WERI-Rb-1 (cell line): ENCODE measurements at regions not wholly inside any gene's neighbourhood (a gene's known extent, or its start where the extent isn't known, plus 50 kb on each side); places are given as distances from the start of the nearest gene placed in this dataset.

Experiments
- DNase-seq: peaks from one replicate; pipeline ENCODE4 v3.0.0-alpha.2; 2020
- H3K27ac ChIP-seq: fragments of 250-450 bp; sonication (Bioruptor Pico); 2 replicates; pipeline ENCODE4 v1.5.1; 2020; ENCODE audit warnings: mild to moderate bottlenecking, moderate library complexity
- H3K27me3 ChIP-seq: fragments of 250-450 bp; sonication (Bioruptor Pico); 2 replicates; pipeline ENCODE4 v1.5.1; 2021; ENCODE audit warnings: mild to moderate bottlenecking, low read depth, moderate library complexity; ENCODE audit not compliant: insufficient read depth, severe bottlenecking
- H3K36me3 ChIP-seq: fragments of 250-450 bp; sonication (Bioruptor Pico); 2 replicates; pipeline ENCODE4 v1.5.1; 2020; ENCODE audit warnings: mild to moderate bottlenecking, moderate library complexity
- H3K4me3 ChIP-seq: 2 replicates; pipeline ENCODE4 v1.5.1; 2011; ENCODE audit warnings: low read depth, mild to moderate bottlenecking, control low read depth, low read length
- H3K9me3 ChIP-seq: fragments of 250-450 bp; sonication (Bioruptor Pico); 2 replicates; pipeline ENCODE4 v1.5.1; 2021; ENCODE audit warnings: mild to moderate bottlenecking, moderate library complexity; ENCODE audit not compliant: severe bottlenecking
- TF ChIP-seq, protein P1 (sequence below): IDR thresholded peaks from 2 replicates; pipeline ENCODE4 v1.5.1; 2011; ENCODE audit warnings: low read depth, mild to moderate bottlenecking, control low read depth, inconsistent platforms, low read length

DNA sequence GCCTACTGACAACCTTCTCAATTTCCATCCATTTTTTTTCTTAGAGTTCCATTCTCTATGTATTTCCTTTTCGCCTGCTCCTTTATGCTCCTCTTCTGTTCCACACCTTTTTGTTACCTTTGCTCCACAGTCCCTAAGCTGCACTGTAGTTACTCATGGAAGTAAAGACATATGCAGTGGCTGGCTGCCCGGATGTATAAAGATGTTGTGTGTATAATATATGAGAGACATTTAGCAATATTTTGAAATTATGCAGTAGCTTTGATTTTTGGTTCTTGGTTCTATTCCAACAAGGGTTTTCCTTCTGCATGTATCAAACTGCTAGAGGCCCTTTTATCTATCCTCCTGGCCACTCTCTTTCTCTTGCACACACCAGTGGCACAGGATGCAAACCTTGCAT is 234.9 kb downstream of the DOK5 start:
- Histone ChIP-seq H3K27me3 (peaks cover 34% of the 10 kb centered on the region), H3K36me3 (no peaks in the 10 kb centered on the region), H3K9me3 (no peaks in the 10 kb centered on the region), H3K27ac (no peak overlapping the region), H3K4me3 (no peak overlapping the region)
- DNase-seq, result no peak
- TF ChIP-seq, protein P1, sequence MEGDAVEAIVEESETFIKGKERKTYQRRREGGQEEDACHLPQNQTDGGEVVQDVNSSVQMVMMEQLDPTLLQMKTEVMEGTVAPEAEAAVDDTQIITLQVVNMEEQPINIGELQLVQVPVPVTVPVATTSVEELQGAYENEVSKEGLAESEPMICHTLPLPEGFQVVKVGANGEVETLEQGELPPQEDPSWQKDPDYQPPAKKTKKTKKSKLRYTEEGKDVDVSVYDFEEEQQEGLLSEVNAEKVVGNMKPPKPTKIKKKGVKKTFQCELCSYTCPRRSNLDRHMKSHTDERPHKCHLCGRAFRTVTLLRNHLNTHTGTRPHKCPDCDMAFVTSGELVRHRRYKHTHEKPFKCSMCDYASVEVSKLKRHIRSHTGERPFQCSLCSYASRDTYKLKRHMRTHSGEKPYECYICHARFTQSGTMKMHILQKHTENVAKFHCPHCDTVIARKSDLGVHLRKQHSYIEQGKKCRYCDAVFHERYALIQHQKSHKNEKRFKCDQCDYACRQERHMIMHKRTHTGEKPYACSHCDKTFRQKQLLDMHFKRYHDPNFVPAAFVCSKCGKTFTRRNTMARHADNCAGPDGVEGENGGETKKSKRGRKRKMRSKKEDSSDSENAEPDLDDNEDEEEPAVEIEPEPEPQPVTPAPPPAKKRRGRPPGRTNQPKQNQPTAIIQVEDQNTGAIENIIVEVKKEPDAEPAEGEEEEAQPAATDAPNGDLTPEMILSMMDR, result no peak

DNA sequence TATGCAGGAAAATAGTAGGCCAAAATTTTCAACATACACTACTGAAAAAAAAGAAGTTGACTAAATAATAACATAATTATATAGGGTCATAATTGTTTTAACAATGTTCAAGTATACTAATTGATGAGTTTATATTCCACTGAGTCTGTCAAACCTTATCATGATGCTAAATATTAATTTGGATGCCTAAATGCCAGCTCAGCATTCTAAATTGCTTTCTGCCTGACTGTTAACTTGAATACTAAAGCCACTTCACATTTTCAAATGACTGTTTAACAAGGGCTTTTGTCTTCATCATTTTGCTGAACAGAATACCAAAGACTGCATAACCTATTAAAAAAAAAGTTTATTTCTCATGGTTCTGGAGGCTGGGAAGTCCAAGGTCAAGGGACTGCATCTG is 232.8 kb downstream of the DOK5 start:
- Histone ChIP-seq H3K27ac (no peak overlapping the region), H3K36me3 (no peaks in the 10 kb centered on the region), H3K4me3 (no peak overlapping the region), H3K27me3 (peaks cover 41% of the 10 kb centered on the region), H3K9me3 (no peaks in the 10 kb centered on the region)
- TF ChIP-seq, protein P1, result no peak
- DNase-seq, result no peak

DNA sequence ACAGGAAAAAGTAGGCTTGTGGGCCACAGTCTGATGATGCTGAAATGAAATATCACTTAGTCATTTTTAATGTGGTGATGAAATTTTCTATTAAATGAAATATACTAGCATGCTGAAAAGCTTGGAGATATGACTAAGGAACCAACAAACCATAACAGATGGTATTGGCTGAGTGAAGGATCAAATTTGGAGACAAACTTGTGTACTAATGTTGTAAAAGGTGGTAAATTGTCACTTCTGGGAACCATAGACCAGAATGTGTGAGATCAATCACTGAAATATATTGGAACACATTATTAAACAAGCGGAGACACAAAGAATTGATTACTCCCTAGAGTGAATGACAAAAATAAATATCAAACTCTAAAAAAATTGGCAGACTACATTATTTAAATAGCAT is 232.4 kb downstream of the DOK5 start:
- DNase-seq, result no peak
- H3K9me3 ChIP-seq, result no peaks in the 10 kb centered on the region
- peaks cover 43% of the 10 kb centered on the region for H3K27me3 ChIP-seq
- no peak overlapping the region for H3K27ac ChIP-seq
- H3K4me3 ChIP-seq, result no peak overlapping the region
- H3K36me3 ChIP-seq, result no peaks in the 10 kb centered on the region
- TF ChIP-seq, protein P1, result no peak

DNA sequence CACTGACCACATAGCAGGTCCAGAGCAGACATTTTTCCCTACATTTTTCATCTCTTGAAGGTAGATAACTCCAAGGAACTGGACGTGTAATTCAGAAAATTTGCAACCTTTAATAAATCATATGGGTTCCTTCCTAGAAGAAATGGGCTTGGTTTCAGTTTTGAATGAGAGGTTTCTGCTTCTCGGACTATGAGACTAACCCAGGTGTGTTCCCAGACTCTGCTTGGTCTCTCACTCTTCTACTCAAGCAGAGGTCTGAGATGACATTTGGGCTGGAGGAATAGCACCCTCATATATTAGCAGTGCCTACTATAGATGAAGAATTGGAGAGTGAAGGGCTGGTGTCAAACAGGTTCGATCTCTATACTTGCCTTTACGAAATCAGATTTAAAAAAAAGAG is 231.2 kb downstream of the DOK5 start:
- H3K4me3 ChIP-seq, result no peak overlapping the region
- TF ChIP-seq, protein P1, result no peak
- peaks cover 45% of the 10 kb centered on the region for H3K27me3 ChIP-seq
- H3K27ac ChIP-seq, result no peak overlapping the region
- H3K36me3 ChIP-seq, result no peaks in the 10 kb centered on the region
- no peak for DNase-seq
- no peaks in the 10 kb centered on the region for H3K9me3 ChIP-seq

DNA sequence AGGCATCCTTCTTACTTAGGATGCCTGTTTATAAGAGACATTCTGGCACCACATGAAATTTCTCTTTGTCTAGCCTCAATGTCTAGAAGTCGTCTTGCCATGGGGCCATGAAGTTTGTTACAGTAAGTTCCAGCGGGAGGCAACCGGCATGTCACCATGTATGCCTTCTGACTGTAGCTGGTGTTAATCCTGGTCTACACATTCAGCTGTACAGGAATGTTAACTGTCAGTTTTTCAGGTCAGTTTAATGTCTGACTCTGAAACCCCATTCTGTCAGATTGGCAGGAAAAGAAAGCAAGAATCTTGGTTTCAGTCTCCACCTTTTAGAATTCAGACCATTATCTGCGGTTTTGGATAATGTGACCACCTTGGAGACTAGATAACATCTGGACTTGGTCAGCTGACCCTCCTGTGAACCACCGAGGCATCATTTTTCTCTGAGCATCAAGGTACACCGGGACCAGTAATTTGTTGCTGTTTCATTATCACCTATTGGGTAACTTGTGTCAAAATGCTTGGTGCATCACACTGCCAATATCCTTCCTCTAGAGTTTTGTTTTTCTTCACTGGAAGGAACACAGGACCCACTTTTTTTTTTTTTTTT is 228.7 kb downstream of the DOK5 start:
- no peak for DNase-seq
- no peaks in the 10 kb centered on the region for H3K36me3 ChIP-seq
- no peak overlapping the region for H3K4me3 ChIP-seq
- no peaks in the 10 kb centered on the region for H3K9me3 ChIP-seq
- no peak overlapping the region for H3K27ac ChIP-seq
- peaks cover 57% of the 10 kb centered on the region for H3K27me3 ChIP-seq
- TF ChIP-seq, protein P1, result no peak
